Motor neuron (in vitro differentiated cells): ENCODE measurements at regions not wholly inside any gene's neighbourhood (a gene's known extent, or its start where the extent isn't known, plus 50 kb on each side); places are given as distances from the start of the nearest gene placed in this dataset.
"Not testable (repeated sequence)": the region's sequence is repeated elsewhere in the genome, so short reads cannot be mapped to it uniquely, and the experiment has no call there.

Experiments
- ATAC-seq, 8 experiments: fragments of 200-7000 bp; cut with Tn5 transposase; replicated peaks in 6 of 8; 2 replicates each; pipeline ENCODE4 v1.8.0; 2021; ENCODE audit warnings: mild to moderate bottlenecking in 8 of 8, moderate library complexity in 8 of 8
- H3K27ac ChIP-seq, 2 donors: fragments of 250-450 bp; sonication (Bioruptor Pico); 2 replicates each; pipeline ENCODE4 v1.9.0; 2021; ENCODE audit warnings: antibody characterized with exemption in 2 of 2, mild to moderate bottlenecking in 2 of 2, moderate library complexity in 1 of 2
- H3K4me1 ChIP-seq, 2 donors: fragments of 250-450 bp; sonication (Bioruptor Pico); replicated peaks in 1 of 2; 2 replicates each; pipeline ENCODE4 v1.6.1; 2021; ENCODE audit warnings: antibody characterized with exemption in 2 of 2, mild to moderate bottlenecking in 2 of 2, moderate library complexity in 1 of 2
- H3K4me3 ChIP-seq, 5 donors: fragments of 250-450 bp; sonication (Bioruptor Pico); 2 replicates each; pipeline ENCODE4 v1.9.0; 2021; ENCODE audit warnings: antibody characterized with exemption in 5 of 5, mild to moderate bottlenecking in 5 of 5, moderate library complexity in 4 of 5
- WGBS, 10 experiments: fragments of 450-650 bp; shearing (Covaris generic); methylation state at CpG; one replicate each; pipeline ENCODE4 v1.0.0; 2022; 5-methylcytosine and 5-hydroxymethylcytosine counted together
- in situ Hi-C, 9 experiments: fragments of 400-800 bp; cut with MboI; loops; one replicate each; pipeline ENCODE4 v1.15.0; 2021; ENCODE audit warnings: low sequenced_read_pairs in 9 of 9, low pct_unique_long_range_greater_than_20kb in 2 of 9; ENCODE audit not compliant: unreplicated experiment in 9 of 9

GRCh38 chr1:215023155-215023832 lies 59.2 kb upstream of the KCNK2 start:
- 14 to 100% (median 88%) methylated on average over 1 to 4 of the region's 4 CpGs; no CpG with 5 or more reads in 4 of the 10 experiments for WGBS, 10 experiments
- peaks cover 0 to 14% of the 10 kb centered on the region in 2 donors for H3K4me1 ChIP-seq
- ATAC-seq = peak in 6 of 8 experiments; percentile 11 to 77 (median 41)
- H3K27ac ChIP-seq = no peak overlapping the region
- no peak overlapping the region for H3K4me3 ChIP-seq
- in situ Hi-C loops = no loop called here

GRCh38 chr1:215028954-215029353 lies 53.6 kb upstream of the KCNK2 start:
- Histone ChIP-seq H3K27ac (no peak overlapping the region), H3K4me1 (peaks cover 0 to under 1% of the 10 kb centered on the region in 2 donors), H3K4me3 (no peak overlapping the region)
- ATAC-seq = no peak
- in situ Hi-C loops = no loop called here
- 87 to 100% (median 96%) methylated on average over 2 to 4 of the region's 4 CpGs for WGBS, 10 experiments

GRCh38 chr1:215030581-215030980 lies 52.0 kb upstream of the KCNK2 start:
- H3K4me3 ChIP-seq, H3K27ac ChIP-seq, in situ Hi-C loops, ATAC-seq, H3K4me1 ChIP-seq: not testable (repeated sequence)
- WGBS, 10 experiments = 62 to 96% (median 81%) methylated on average over 2 to 6 of the region's 6 CpGs

- in situ Hi-C loops = no loop called here
- H3K4me3 ChIP-seq = no peak overlapping the region
- H3K27ac ChIP-seq = no peak overlapping the region
- no peak for ATAC-seq
- H3K4me1 ChIP-seq = no peaks in the 10 kb centered on the region
Measured at GRCh38 chr1:215031392-215031791, 51.1 kb upstream of the KCNK2 start.
